OCI-LY3 (cell line): ENCODE measurements at regions not wholly inside any gene's neighbourhood (a gene's known extent, or its start where the extent isn't known, plus 50 kb on each side); places are given as distances from the start of the nearest gene placed in this dataset.

ENCODE experiments used
- H2AFZ ChIP-seq: fragments of 200-600, 300-600 bp; shearing (Covaris generic); 2 replicates; pipeline ENCODE4 v1.6.0; 2014; ENCODE audit warnings: antibody characterized with exemption, low read depth, low read length
- H3K27ac ChIP-seq: fragments of 200-600, 300-600 bp; sonication (generic); 2 replicates; pipeline ENCODE4 v1.5.1; 2014; ENCODE audit warnings: mild to moderate bottlenecking, low read length, moderate library complexity, mixed read lengths
- H3K27me3 ChIP-seq: fragments of 200-600, 300-600 bp; sonication (generic); 2 replicates; pipeline ENCODE4 v1.6.1; 2014; ENCODE audit warnings: low read depth, low read length, mixed read lengths
- H3K36me3 ChIP-seq: fragments of 200-600, 300-600 bp; sonication (generic); replicated peaks from 2 replicates; pipeline ENCODE3; 2014; ENCODE audit warnings: low read depth, low read length, mixed read lengths
- H3K4me1 ChIP-seq: fragments of 300-600, 200-600 bp; sonication (generic); 2 replicates; pipeline ENCODE4 v1.6.1; 2014; ENCODE audit warnings: low read length, mixed read lengths
- H3K4me2 ChIP-seq: fragments of 200-600, 300-600 bp; sonication (generic); 2 replicates; pipeline ENCODE4 v1.6.1; 2014; ENCODE audit warnings: low read length, mixed read lengths
- H3K4me3 ChIP-seq: fragments of 300-600, 200-600 bp; sonication (generic); 2 replicates; pipeline ENCODE4 v1.5.1; 2014; ENCODE audit warnings: antibody characterized with exemption, mild to moderate bottlenecking, low read length, moderate library complexity
- H3K79me2 ChIP-seq: fragments of 300-600, 200-600 bp; shearing (Covaris generic); 2 replicates; pipeline ENCODE4 v1.6.1; 2014; ENCODE audit warnings: mild to moderate bottlenecking, low read length, mixed read lengths
- H3K9ac ChIP-seq: fragments of 300-600, 200-600 bp; shearing (Covaris generic); 2 replicates; pipeline ENCODE4 v1.6.0; 2014; ENCODE audit warnings: mild to moderate bottlenecking, low read length, moderate library complexity
- H3K9me3 ChIP-seq: fragments of 200-600, 300-600 bp; shearing (Covaris generic); 2 replicates; pipeline ENCODE4 v1.6.1; 2014; ENCODE audit warnings: low read length, mixed read lengths; ENCODE audit not compliant: insufficient read depth
- H4K20me1 ChIP-seq: fragments of 200-600, 300-600 bp; sonication (generic); 2 replicates; pipeline ENCODE4 v1.6.1; 2016; ENCODE audit warnings: low read length, mixed read lengths; ENCODE audit not compliant: insufficient read depth
- CTCF ChIP-seq: fragments of 200-600, 300-600 bp; sonication (generic); IDR thresholded peaks from 2 replicates; pipeline ENCODE4 v1.5.1; 2014; ENCODE audit warnings: antibody characterized with exemption, low read length, low read depth
- EZH2phosphoT487 ChIP-seq: fragments of 200-600 bp; shearing (Covaris generic); IDR thresholded peaks from 2 replicates; pipeline ENCODE4 v1.6.1; 2018; ENCODE audit warnings: antibody characterized with exemption, mixed run types, low read depth

- Histone ChIP-seq H4K20me1 (no peaks in the 10 kb centered on the region), H2AFZ (no peak overlapping the region), H3K4me2 (no peak overlapping the region), H3K27ac (no peak overlapping the region), H3K9ac (no peak overlapping the region), H3K4me3 (no peak overlapping the region), H3K9me3 (no peaks in the 10 kb centered on the region), H3K36me3 (no peaks in the 10 kb centered on the region), H3K27me3 (0 out of 2 replicates have a peak, but pooled peaks cover 3% of the 10 kb centered on the region), H3K79me2 (no peaks in the 10 kb centered on the region), H3K4me1 (no peaks in the 10 kb centered on the region)
- TF ChIP-seq CTCF = no peak
- no peak for TF ChIP-seq EZH2phosphoT487
These were observed 122.1 kb upstream of the SLC22A23 start for GRCh38 chr6:3578981-3579380.

GRCh38 chr6:3577517-3577916, 120.7 kb upstream of the SLC22A23 start:
- Histone ChIP-seq H3K4me2 (no peak overlapping the region), H3K27ac (no peak overlapping the region), H4K20me1 (no peaks in the 10 kb centered on the region), H3K79me2 (no peaks in the 10 kb centered on the region), H3K27me3 (no peaks in the 10 kb centered on the region), H2AFZ (no peak overlapping the region), H3K4me3 (no peak overlapping the region), H3K9me3 (no peaks in the 10 kb centered on the region), H3K9ac (no peak overlapping the region), H3K4me1 (no peaks in the 10 kb centered on the region), H3K36me3 (no peaks in the 10 kb centered on the region)
- no peak for TF ChIP-seq EZH2phosphoT487
- TF ChIP-seq CTCF = no peak

- H3K36me3 ChIP-seq = no peaks in the 10 kb centered on the region
- H3K79me2 ChIP-seq = no peaks in the 10 kb centered on the region
- no peaks in the 10 kb centered on the region for H3K9me3 ChIP-seq
- TF ChIP-seq CTCF (no peak), EZH2phosphoT487 (no peak)
- no peak overlapping the region for H3K27ac ChIP-seq
- H3K4me1 ChIP-seq = no peaks in the 10 kb centered on the region
- H2AFZ ChIP-seq = no peak overlapping the region
- H3K4me3 ChIP-seq = no peak overlapping the region
- no peaks in the 10 kb centered on the region for H3K27me3 ChIP-seq
- no peak overlapping the region for H3K9ac ChIP-seq
- no peak overlapping the region for H3K4me2 ChIP-seq
- H4K20me1 ChIP-seq = no peaks in the 10 kb centered on the region
These were observed 118.9 kb upstream of the SLC22A23 start for GRCh38 chr6:3575701-3576100.

GRCh38 chr6:3575166-3575565, 118.3 kb upstream of the SLC22A23 start:
- no peaks in the 10 kb centered on the region for H3K79me2 ChIP-seq
- no peaks in the 10 kb centered on the region for H3K27me3 ChIP-seq
- H3K36me3 ChIP-seq = no peaks in the 10 kb centered on the region
- no peak overlapping the region for H3K9ac ChIP-seq
- no peak overlapping the region for H3K27ac ChIP-seq
- no peak overlapping the region for H3K4me3 ChIP-seq
- H4K20me1 ChIP-seq = no peaks in the 10 kb centered on the region
- no peaks in the 10 kb centered on the region for H3K4me1 ChIP-seq
- no peaks in the 10 kb centered on the region for H3K9me3 ChIP-seq
- TF ChIP-seq EZH2phosphoT487 (no peak), CTCF (no peak)
- no peak overlapping the region for H3K4me2 ChIP-seq
- H2AFZ ChIP-seq = no peak overlapping the region
